ENCODE measurements at regions not wholly inside any gene's neighbourhood (a gene's known extent, or its start where the extent isn't known, plus 50 kb on each side); places are given as distances from the start of the nearest gene placed in this dataset.

DNA sequence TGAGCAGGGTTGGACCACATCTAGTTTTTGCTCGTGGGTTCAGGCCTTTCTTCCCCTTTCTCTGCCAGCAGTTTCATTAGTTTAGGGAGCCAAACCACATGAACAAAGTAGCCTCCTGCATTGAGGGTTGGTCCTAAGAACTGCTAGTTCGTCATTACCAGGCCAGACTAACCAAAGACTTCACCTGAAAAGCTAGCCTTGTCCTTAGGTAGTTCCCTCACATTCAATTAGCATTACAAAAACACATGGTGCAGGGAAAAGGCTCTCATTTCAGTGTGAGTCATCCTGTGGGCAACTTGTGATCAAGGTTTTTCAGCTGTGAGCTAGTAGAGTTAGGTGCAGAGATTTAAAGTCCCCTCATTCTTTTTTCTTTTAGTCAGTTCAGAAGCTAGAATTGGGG lies 279.3 kb upstream of the CTNNB1 start:
- TF ChIP-seq CTCF (IDR thresholded peaks at IDR 0.05 in 4 of 5, conservative IDR thresholded peaks at IDR 0.05 in 1 of 5), result no peak
- no peak for TF ChIP-seq POLR2A (IDR thresholded peaks at IDR 0.05)
